ENCODE measurements at regions not wholly inside any gene's neighbourhood (a gene's known extent, or its start where the extent isn't known, plus 50 kb on each side); places are given as distances from the start of the nearest gene placed in this dataset.
"Not testable (repeated sequence)": the region's sequence is repeated elsewhere in the genome, so short reads cannot be mapped to it uniquely, and the experiment has no call there.

GRCh38 chr7:93725954-93726353, 151.4 kb upstream of the CALCR start:
- TF ChIP-seq CTCF (IDR thresholded peaks at IDR 0.05; ENCODE audit: insufficient read depth, missing control alignments) = no peak
- FAIRE-seq (no peak), DNase-seq (ENCODE audit: insufficient read length, low spot score) (no peak)

- FAIRE-seq = no peak
- TF ChIP-seq CTCF (IDR thresholded peaks at IDR 0.05; ENCODE audit: insufficient read depth, missing control alignments) = no peak
- DNase-seq (ENCODE audit: insufficient read length, low spot score) = no peak
These were observed 149.1 kb upstream of the CALCR start for GRCh38 chr7:93723424-93724124.

- DNase-seq (ENCODE audit: insufficient read length, low spot score) (no peak), FAIRE-seq (no peak)
- no peak for TF ChIP-seq CTCF (IDR thresholded peaks at IDR 0.05; ENCODE audit: insufficient read depth, missing control alignments)
These were observed 145.6 kb upstream of the CALCR start for GRCh38 chr7:93720106-93720505.

- no peak for DNase-seq (ENCODE audit: insufficient read length, low spot score)
- TF ChIP-seq CTCF (IDR thresholded peaks at IDR 0.05; ENCODE audit: insufficient read depth, missing control alignments) = no peak
- no peak for FAIRE-seq
These were observed 145.0 kb upstream of the CALCR start for GRCh38 chr7:93719546-93719945.

GRCh38 chr7:93717217-93717900, 142.8 kb upstream of the CALCR start:
- no peak for TF ChIP-seq CTCF (IDR thresholded peaks at IDR 0.05; ENCODE audit: insufficient read depth, missing control alignments)
- DNase-seq (ENCODE audit: insufficient read length, low spot score) (no peak), FAIRE-seq (no peak)

GRCh38 chr7:93715234-93715633, 140.7 kb upstream of the CALCR start:
- TF ChIP-seq CTCF (IDR thresholded peaks at IDR 0.05; ENCODE audit: insufficient read depth, missing control alignments) = no peak
- DNase-seq (ENCODE audit: insufficient read length, low spot score) (no peak), FAIRE-seq (no peak)

GRCh38 chr7:93711926-93712325, 137.4 kb upstream of the CALCR start:
- DNase-seq (ENCODE audit: insufficient read length, low spot score) (no peak), FAIRE-seq (no peak)
- TF ChIP-seq CTCF (IDR thresholded peaks at IDR 0.05; ENCODE audit: insufficient read depth, missing control alignments) = no peak

- not testable (repeated sequence) for DNase-seq (ENCODE audit: insufficient read length, low spot score); FAIRE-seq
These were observed 133.7 kb upstream of the CALCR start for GRCh38 chr7:93708255-93708654.

All from D721Med (cell line).